ENCODE measurements at regions not wholly inside any gene's neighbourhood (a gene's known extent, or its start where the extent isn't known, plus 50 kb on each side); places are given as distances from the start of the nearest gene placed in this dataset.

GRCh38 chr19:13619203-13619632, 112.9 kb upstream of the CACNA1A start:
- TF ChIP-seq CTCF (conservative IDR thresholded peaks at IDR 0.05; ENCODE audit: low read length), result no peak
- TF ChIP-seq EZH2phosphoT487 (IDR thresholded peaks at IDR 0.05; ENCODE audit: borderline replicate concordance, low read depth, low read length), result no peak
